Gastrocnemius medialis (tissue), 4 donors: ENCODE measurements at regions not wholly inside any gene's neighbourhood (a gene's known extent, or its start where the extent isn't known, plus 50 kb on each side); places are given as distances from the start of the nearest gene placed in this dataset.

Experiments
- POLR2A ChIP-seq, 2 donors: fragments of 450-650 bp; IDR thresholded peaks; one replicate each; pipeline ENCODE4 v1.6.1; 2017; ENCODE audit warnings: antibody characterized with exemption in 2 of 2, mild to moderate bottlenecking in 2 of 2, moderate library complexity in 2 of 2
- TF ChIP-seq, protein P1 (sequence below), 5 experiments: fragments of 450-650 bp in 3 of 5; fragments of 200-600 bp in 2 of 5; sonication (generic) in 2 of 5; IDR thresholded peaks in 4 of 5; conservative IDR thresholded peaks in 1 of 5; 1 replicate in 4 of 5; 2 replicates in 1 of 5; pipeline ENCODE4 v1.5.1; 2016 to 2019; ENCODE audit warnings: antibody characterized with exemption in 5 of 5, mild to moderate bottlenecking in 3 of 5, moderate library complexity in 3 of 5

DNA sequence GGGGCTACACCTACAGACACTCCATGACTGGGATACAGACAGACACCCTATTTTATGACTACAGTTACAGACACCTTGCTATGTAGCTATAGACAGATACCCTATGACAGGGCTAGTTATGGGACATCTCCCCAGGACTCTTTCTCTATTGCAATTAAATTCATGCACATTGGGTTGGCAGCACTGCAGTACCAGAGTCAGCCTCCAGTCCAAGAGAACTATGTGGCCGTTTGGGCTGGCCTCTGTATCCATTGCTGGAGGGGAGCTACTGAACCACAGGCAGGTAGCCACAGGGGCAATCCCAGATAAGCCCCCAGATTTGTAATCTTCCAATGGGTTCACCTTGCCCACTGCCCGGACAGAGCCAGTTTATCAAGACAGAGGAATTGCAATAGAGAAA, 108.4 kb upstream of the SPATA16 start:
- TF ChIP-seq, protein P1, sequence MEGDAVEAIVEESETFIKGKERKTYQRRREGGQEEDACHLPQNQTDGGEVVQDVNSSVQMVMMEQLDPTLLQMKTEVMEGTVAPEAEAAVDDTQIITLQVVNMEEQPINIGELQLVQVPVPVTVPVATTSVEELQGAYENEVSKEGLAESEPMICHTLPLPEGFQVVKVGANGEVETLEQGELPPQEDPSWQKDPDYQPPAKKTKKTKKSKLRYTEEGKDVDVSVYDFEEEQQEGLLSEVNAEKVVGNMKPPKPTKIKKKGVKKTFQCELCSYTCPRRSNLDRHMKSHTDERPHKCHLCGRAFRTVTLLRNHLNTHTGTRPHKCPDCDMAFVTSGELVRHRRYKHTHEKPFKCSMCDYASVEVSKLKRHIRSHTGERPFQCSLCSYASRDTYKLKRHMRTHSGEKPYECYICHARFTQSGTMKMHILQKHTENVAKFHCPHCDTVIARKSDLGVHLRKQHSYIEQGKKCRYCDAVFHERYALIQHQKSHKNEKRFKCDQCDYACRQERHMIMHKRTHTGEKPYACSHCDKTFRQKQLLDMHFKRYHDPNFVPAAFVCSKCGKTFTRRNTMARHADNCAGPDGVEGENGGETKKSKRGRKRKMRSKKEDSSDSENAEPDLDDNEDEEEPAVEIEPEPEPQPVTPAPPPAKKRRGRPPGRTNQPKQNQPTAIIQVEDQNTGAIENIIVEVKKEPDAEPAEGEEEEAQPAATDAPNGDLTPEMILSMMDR (IDR thresholded peaks at IDR 0.05 in 4 of 5, conservative IDR thresholded peaks at IDR 0.05 in 1 of 5): no peak
- no peak for TF ChIP-seq POLR2A (IDR thresholded peaks at IDR 0.05)
